Esophagus muscularis mucosa (tissue), 4 donors: ENCODE measurements at regions not wholly inside any gene's neighbourhood (a gene's known extent, or its start where the extent isn't known, plus 50 kb on each side); places are given as distances from the start of the nearest gene placed in this dataset.
"Not testable (repeated sequence)": the region's sequence is repeated elsewhere in the genome, so short reads cannot be mapped to it uniquely, and the experiment has no call there.

Experiments used
- DNase-seq: peaks from one replicate; pipeline ENCODE4 v3.0.0-alpha.2; 2017; ENCODE audit errors: extremely low spot score
- H3K27ac ChIP-seq, 4 donors: fragments of 200-600 bp; sonication (generic); replicated peaks in 1 of 4; 1 replicate in 3 of 4; 2 replicates in 1 of 4; pipeline ENCODE4 v1.5.1; 2016 to 2019; ENCODE audit warnings: mild to moderate bottlenecking in 1 of 4
- H3K27me3 ChIP-seq, 4 donors: fragments of 200-600 bp; sonication (generic); one replicate each; pipeline versions ENCODE4 v1.5.1 to v1.6.0; 2016 to 2019
- H3K36me3 ChIP-seq, 4 donors: fragments of 200-600 bp; sonication (generic); one replicate each; pipeline ENCODE4 v1.5.1; 2016 to 2019
- H3K4me1 ChIP-seq, 4 donors: fragments of 200-600 bp; sonication (generic); one replicate each; pipeline ENCODE4 v1.5.1; 2016 to 2019
- H3K4me3 ChIP-seq, 4 donors: fragments of 200-600 bp; sonication (generic); 1 replicate in 2 of 4; 2 replicates in 2 of 4; pipeline ENCODE4 v1.5.1; 2016 to 2019; ENCODE audit warnings: mild to moderate bottlenecking in 4 of 4, moderate library complexity in 1 of 4
- H3K9me3 ChIP-seq, 4 donors: fragments of 200-600 bp; sonication (generic); 1 replicate in 3 of 4; 2 replicates in 1 of 4; pipeline ENCODE4 v1.5.1; 2016 to 2019
- CTCF ChIP-seq, 3 experiments: fragments of 200-600 bp in 2 of 3; fragments of 450-650 bp in 1 of 3; sonication (generic) in 2 of 3; IDR thresholded peaks; one replicate each; pipeline ENCODE4 v1.5.1; 2017 to 2019; ENCODE audit warnings: antibody characterized with exemption in 3 of 3, mild to moderate bottlenecking in 2 of 3, moderate library complexity in 1 of 3
- EP300 ChIP-seq: sonication (generic); formaldehyde crosslinking; IDR thresholded peaks from one replicate; pipeline ENCODE4 v1.6.1; 2017; ENCODE audit warnings: antibody characterized with exemption
- POLR2A ChIP-seq: fragments of 450-650 bp; IDR thresholded peaks from one replicate; pipeline ENCODE4 v1.6.1; 2017; ENCODE audit warnings: antibody characterized with exemption, moderate library complexity, mild to moderate bottlenecking, low read depth
- POLR2AphosphoS5 ChIP-seq, 2 donors: sonication (generic); formaldehyde crosslinking; IDR thresholded peaks; one replicate each; pipeline ENCODE4 v1.6.1; 2017; ENCODE audit warnings: antibody characterized with exemption in 2 of 2
- WGBS: methylation state at CpG from one replicate; pipeline ENCODE4 v1.1.5; 2018; 5-methylcytosine and 5-hydroxymethylcytosine counted together
- intact Hi-C: fragments of 100-400 bp; cut with DNase I; formaldehyde crosslinking; loops from one replicate; pipeline ENCODE4 v1.15.1; 2023

GRCh38 chr4:86451560-86452330, 91.9 kb upstream of the MAPK10 start:
- Histone ChIP-seq H3K27me3 (no peaks in the 10 kb centered on the region), H3K4me1 (peaks cover 0 to 26% (median 22%) of the 10 kb centered on the region in 4 donors), H3K4me3 (peak overlapping the region; percentile 51 to 65 (median 57)), H3K36me3 (no peaks in the 10 kb centered on the region), H3K9me3 (no peaks in the 10 kb centered on the region), H3K27ac (peak overlapping the region in 3 of 4 donors; percentile 73 to 78 (median 77))
- 48% methylated on average over 7 of the region's 7 CpGs for WGBS
- no peak for DNase-seq
- TF ChIP-seq CTCF (IDR thresholded peaks at IDR 0.05) (no peak), EP300 (no peak), POLR2A (no peak), POLR2AphosphoS5 (IDR thresholded peaks at IDR 0.05) (no peak)
- intact Hi-C loops = no loop called here

- H3K4me1 ChIP-seq = peaks cover 0 to 26% (median 22%) of the 10 kb centered on the region in 4 donors
- H3K4me3 ChIP-seq = peak overlapping the region; percentile 51 to 65 (median 57)
- peak overlapping the region; percentile 72 to 78 (median 75) for H3K27ac ChIP-seq
- no peaks in the 10 kb centered on the region for H3K36me3 ChIP-seq
- 38% methylated on average over 10 of the region's 10 CpGs for WGBS
- TF ChIP-seq POLR2AphosphoS5 (IDR thresholded peaks at IDR 0.05) (no peak), POLR2A (no peak), CTCF (IDR thresholded peaks at IDR 0.05) (no peak), EP300 (no peak)
- DNase-seq = no peak
- intact Hi-C loops = no loop called here
- H3K9me3 ChIP-seq = no peaks in the 10 kb centered on the region
- no peaks in the 10 kb centered on the region for H3K27me3 ChIP-seq
These were observed 92.6 kb upstream of the MAPK10 start for GRCh38 chr4:86452422-86452891.

- H3K9me3 ChIP-seq = no peaks in the 10 kb centered on the region
- no peaks in the 10 kb centered on the region for H3K27me3 ChIP-seq
- intact Hi-C loops = no loop called here
- no peak for DNase-seq
- peak overlapping the region; percentile 72 to 78 (median 75) for H3K27ac ChIP-seq
- peak overlapping the region; percentile 51 to 65 (median 57) for H3K4me3 ChIP-seq
- TF ChIP-seq POLR2AphosphoS5 (IDR thresholded peaks at IDR 0.05) (peak in 1 of 2 donors; percentile 5), POLR2A (no peak)
- H3K36me3 ChIP-seq = no peaks in the 10 kb centered on the region
- WGBS = 40% methylated on average over 5 of the region's 11 CpGs
- peaks cover 0 to 26% (median 22%) of the 10 kb centered on the region in 4 donors for H3K4me1 ChIP-seq
These were observed 93.2 kb upstream of the MAPK10 start for GRCh38 chr4:86452924-86453531.

- Histone ChIP-seq H3K4me1 (peaks cover 0 to 26% (median 22%) of the 10 kb centered on the region in 4 donors), H3K27ac (peak overlapping the region; percentile 72 to 78 (median 75)), H3K4me3 (peak overlapping the region in 1 of 4 donors; percentile 51)
- WGBS = 67% methylated on average over 2 of the region's 2 CpGs
- H3K36me3 ChIP-seq, H3K27me3 ChIP-seq, H3K9me3 ChIP-seq, DNase-seq, intact Hi-C loops: not testable (repeated sequence)
These were observed 93.8 kb upstream of the MAPK10 start for GRCh38 chr4:86453611-86454072.

GRCh38 chr4:86461849-86462248, 102.0 kb upstream of the MAPK10 start:
- H3K9me3 ChIP-seq = peaks cover 0 to 7% (median 0%) of the 10 kb centered on the region in 4 donors
- 89% methylated on average over 4 of the region's 5 CpGs for WGBS
- H3K27me3 ChIP-seq = no peaks in the 10 kb centered on the region
- H3K27ac ChIP-seq = no peak overlapping the region
- TF ChIP-seq EP300 (no peak), POLR2AphosphoS5 (IDR thresholded peaks at IDR 0.05) (no peak), CTCF (IDR thresholded peaks at IDR 0.05) (no peak), POLR2A (no peak)
- H3K4me3 ChIP-seq = no peak overlapping the region
- H3K4me1 ChIP-seq = no peaks in the 10 kb centered on the region
- no peaks in the 10 kb centered on the region for H3K36me3 ChIP-seq
- DNase-seq = no peak
- intact Hi-C loops = no loop called here
